ENCODE measurements at regions not wholly inside any gene's neighbourhood (a gene's known extent, or its start where the extent isn't known, plus 50 kb on each side); places are given as distances from the start of the nearest gene placed in this dataset.

DNA sequence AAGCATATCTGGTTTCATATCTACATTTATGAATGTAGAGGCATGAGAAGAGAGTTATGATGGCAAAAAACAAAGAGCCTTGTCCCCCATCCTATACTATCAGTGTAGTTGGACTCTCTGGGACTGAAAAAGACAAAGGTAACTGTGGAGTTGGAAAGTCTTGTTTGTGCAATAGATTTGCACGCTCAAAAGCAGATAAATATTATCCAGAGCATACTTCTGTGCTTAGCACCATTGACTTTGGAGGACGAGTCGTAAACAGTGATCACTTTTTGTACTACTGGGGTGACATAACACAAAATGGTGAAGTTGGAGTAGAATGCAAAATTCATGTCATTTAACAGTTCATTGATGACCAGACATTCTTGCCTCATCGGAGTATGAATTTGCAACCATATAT, 85.2 kb upstream of the EGFR start:
- H3K27me3 ChIP-seq (ENCODE audit: control insufficient read depth, low read length), result no peaks in the 10 kb centered on the region
- no peaks in the 10 kb centered on the region for H3K36me3 ChIP-seq (ENCODE audit: control insufficient read depth, low read length)
- H3K9me2 ChIP-seq (replicated peaks; ENCODE audit: control insufficient read depth, low read length), result no peaks in the 10 kb centered on the region
- no peak overlapping the region for H3K4me2 ChIP-seq (ENCODE audit: low read length)
- H3K4me1 ChIP-seq (ENCODE audit: control insufficient read depth, low read length), result no peaks in the 10 kb centered on the region
- no peaks in the 10 kb centered on the region for H3F3A ChIP-seq (ENCODE audit: control insufficient read depth, insufficient read depth)
- no peak overlapping the region for H3K27ac ChIP-seq (ENCODE audit: low read depth, low read length)
- H3K9me3 ChIP-seq (ENCODE audit: control insufficient read depth, insufficient read depth, low read length), result no peaks in the 10 kb centered on the region
- TF ChIP-seq, protein P1, sequence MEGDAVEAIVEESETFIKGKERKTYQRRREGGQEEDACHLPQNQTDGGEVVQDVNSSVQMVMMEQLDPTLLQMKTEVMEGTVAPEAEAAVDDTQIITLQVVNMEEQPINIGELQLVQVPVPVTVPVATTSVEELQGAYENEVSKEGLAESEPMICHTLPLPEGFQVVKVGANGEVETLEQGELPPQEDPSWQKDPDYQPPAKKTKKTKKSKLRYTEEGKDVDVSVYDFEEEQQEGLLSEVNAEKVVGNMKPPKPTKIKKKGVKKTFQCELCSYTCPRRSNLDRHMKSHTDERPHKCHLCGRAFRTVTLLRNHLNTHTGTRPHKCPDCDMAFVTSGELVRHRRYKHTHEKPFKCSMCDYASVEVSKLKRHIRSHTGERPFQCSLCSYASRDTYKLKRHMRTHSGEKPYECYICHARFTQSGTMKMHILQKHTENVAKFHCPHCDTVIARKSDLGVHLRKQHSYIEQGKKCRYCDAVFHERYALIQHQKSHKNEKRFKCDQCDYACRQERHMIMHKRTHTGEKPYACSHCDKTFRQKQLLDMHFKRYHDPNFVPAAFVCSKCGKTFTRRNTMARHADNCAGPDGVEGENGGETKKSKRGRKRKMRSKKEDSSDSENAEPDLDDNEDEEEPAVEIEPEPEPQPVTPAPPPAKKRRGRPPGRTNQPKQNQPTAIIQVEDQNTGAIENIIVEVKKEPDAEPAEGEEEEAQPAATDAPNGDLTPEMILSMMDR (IDR thresholded peaks at IDR 0.05; ENCODE audit: low read depth, low read length, poor library complexity, severe bottlenecking), result no peak
- TF ChIP-seq EZH2phosphoT487 (IDR thresholded peaks at IDR 0.05; ENCODE audit: borderline replicate concordance, low read length), result no peak
- no peaks in the 10 kb centered on the region for H3K79me2 ChIP-seq (ENCODE audit: control insufficient read depth, low read length)
- no peak overlapping the region for H3K4me3 ChIP-seq (ENCODE audit: low read length)
- no peaks in the 10 kb centered on the region for H4K20me1 ChIP-seq (ENCODE audit: control insufficient read depth, insufficient read depth, low read depth, low read length)

DNA sequence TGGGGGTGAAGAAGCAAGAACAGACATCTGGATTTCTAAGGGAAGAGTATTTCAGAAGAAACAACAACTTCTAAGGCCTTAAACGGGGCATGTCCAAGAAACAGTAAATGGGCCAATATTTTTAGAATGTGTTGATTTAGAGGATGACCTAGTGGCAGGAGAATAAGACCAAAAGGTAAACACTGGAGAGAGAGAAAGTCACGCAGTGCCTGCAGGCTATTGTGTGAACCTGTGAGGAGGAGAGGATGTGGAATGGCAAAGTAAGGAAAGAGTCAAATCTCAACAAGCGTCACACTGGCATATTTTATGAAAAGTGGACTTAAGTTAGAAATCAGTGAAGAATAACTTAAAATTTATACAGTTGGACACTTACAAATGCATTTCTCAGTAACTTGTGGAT, 78.1 kb upstream of the EGFR start:
- Histone ChIP-seq H3K9me2 (replicated peaks; ENCODE audit: control insufficient read depth, low read length) (no peaks in the 10 kb centered on the region), H4K20me1 (ENCODE audit: control insufficient read depth, insufficient read depth, low read depth, low read length) (no peaks in the 10 kb centered on the region), H3K4me2 (ENCODE audit: low read length) (no peak overlapping the region), H3K4me3 (ENCODE audit: low read length) (no peak overlapping the region), H3K27me3 (ENCODE audit: control insufficient read depth, low read length) (no peaks in the 10 kb centered on the region), H3K36me3 (ENCODE audit: control insufficient read depth, low read length) (no peaks in the 10 kb centered on the region), H3K9me3 (ENCODE audit: control insufficient read depth, insufficient read depth, low read length) (no peaks in the 10 kb centered on the region), H3K79me2 (ENCODE audit: control insufficient read depth, low read length) (no peaks in the 10 kb centered on the region), H3K4me1 (ENCODE audit: control insufficient read depth, low read length) (no peaks in the 10 kb centered on the region), H3F3A (ENCODE audit: control insufficient read depth, insufficient read depth) (no peaks in the 10 kb centered on the region), H3K27ac (ENCODE audit: low read depth, low read length) (no peak overlapping the region)
- TF ChIP-seq EZH2phosphoT487 (IDR thresholded peaks at IDR 0.05; ENCODE audit: borderline replicate concordance, low read length), result no peak
- TF ChIP-seq, protein P1 (IDR thresholded peaks at IDR 0.05; ENCODE audit: low read depth, low read length, poor library complexity, severe bottlenecking), result no peak

DNA sequence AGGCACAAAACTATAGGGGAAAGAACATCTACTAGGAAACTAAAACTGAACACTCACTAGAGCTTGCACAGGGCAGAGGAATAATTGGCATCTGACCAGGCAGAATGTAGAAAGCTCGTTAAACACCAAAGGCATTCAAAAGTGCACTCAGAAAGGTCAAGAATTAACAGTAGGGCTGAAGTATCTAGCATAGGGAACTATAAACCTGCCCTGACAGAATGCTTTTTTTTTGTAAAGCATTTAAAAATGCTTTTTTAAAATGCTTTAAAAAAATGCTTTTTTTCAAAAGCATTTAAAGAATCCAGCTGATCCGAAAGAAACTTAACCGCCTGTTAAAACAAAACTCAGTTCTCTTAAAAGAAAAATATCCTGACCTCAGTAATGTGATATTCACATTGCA, 74.6 kb upstream of the EGFR start:
- no peaks in the 10 kb centered on the region for H3K27me3 ChIP-seq (ENCODE audit: control insufficient read depth, low read length)
- no peaks in the 10 kb centered on the region for H3K4me1 ChIP-seq (ENCODE audit: control insufficient read depth, low read length)
- H3F3A ChIP-seq (ENCODE audit: control insufficient read depth, insufficient read depth), result no peaks in the 10 kb centered on the region
- no peaks in the 10 kb centered on the region for H3K9me3 ChIP-seq (ENCODE audit: control insufficient read depth, insufficient read depth, low read length)
- H4K20me1 ChIP-seq (ENCODE audit: control insufficient read depth, insufficient read depth, low read depth, low read length), result no peaks in the 10 kb centered on the region
- H3K9me2 ChIP-seq (replicated peaks; ENCODE audit: control insufficient read depth, low read length), result no peaks in the 10 kb centered on the region
- H3K4me3 ChIP-seq (ENCODE audit: low read length), result no peak overlapping the region
- no peak overlapping the region for H3K4me2 ChIP-seq (ENCODE audit: low read length)
- H3K79me2 ChIP-seq (ENCODE audit: control insufficient read depth, low read length), result no peaks in the 10 kb centered on the region
- no peaks in the 10 kb centered on the region for H3K36me3 ChIP-seq (ENCODE audit: control insufficient read depth, low read length)
- H3K27ac ChIP-seq (ENCODE audit: low read depth, low read length), result no peak overlapping the region
- TF ChIP-seq EZH2phosphoT487 (IDR thresholded peaks at IDR 0.05; ENCODE audit: borderline replicate concordance, low read length), result no peak
- TF ChIP-seq, protein P1 (IDR thresholded peaks at IDR 0.05; ENCODE audit: low read depth, low read length, poor library complexity, severe bottlenecking), result no peak

DNA sequence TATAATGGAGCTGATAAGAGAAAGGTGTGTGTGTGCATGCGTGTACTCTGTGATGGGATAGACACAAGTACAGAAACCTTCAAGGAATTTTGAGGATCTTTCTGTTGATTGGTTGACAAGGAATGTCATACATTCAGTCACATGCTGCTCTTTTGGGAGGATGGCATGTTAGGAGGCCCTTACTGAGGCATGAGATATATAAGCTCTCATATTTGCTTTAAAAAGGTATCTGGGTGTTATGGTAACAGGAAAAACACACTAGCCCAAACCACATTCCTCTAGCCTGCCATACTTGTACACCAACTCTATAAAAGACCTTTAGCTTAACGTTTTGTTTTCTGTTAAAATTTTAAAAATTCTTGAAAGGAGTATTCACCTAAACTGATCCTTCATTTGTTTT, 72.5 kb upstream of the EGFR start:
- H4K20me1 ChIP-seq (ENCODE audit: control insufficient read depth, insufficient read depth, low read depth, low read length), result no peaks in the 10 kb centered on the region
- H3F3A ChIP-seq (ENCODE audit: control insufficient read depth, insufficient read depth), result no peaks in the 10 kb centered on the region
- H3K9me2 ChIP-seq (replicated peaks; ENCODE audit: control insufficient read depth, low read length), result no peaks in the 10 kb centered on the region
- no peaks in the 10 kb centered on the region for H3K4me1 ChIP-seq (ENCODE audit: control insufficient read depth, low read length)
- H3K27ac ChIP-seq (ENCODE audit: low read depth, low read length), result no peak overlapping the region
- H3K4me2 ChIP-seq (ENCODE audit: low read length), result no peak overlapping the region
- no peak overlapping the region for H3K4me3 ChIP-seq (ENCODE audit: low read length)
- no peaks in the 10 kb centered on the region for H3K36me3 ChIP-seq (ENCODE audit: control insufficient read depth, low read length)
- no peaks in the 10 kb centered on the region for H3K79me2 ChIP-seq (ENCODE audit: control insufficient read depth, low read length)
- H3K9me3 ChIP-seq (ENCODE audit: control insufficient read depth, insufficient read depth, low read length), result no peaks in the 10 kb centered on the region
- no peaks in the 10 kb centered on the region for H3K27me3 ChIP-seq (ENCODE audit: control insufficient read depth, low read length)
- TF ChIP-seq, protein P1 (IDR thresholded peaks at IDR 0.05; ENCODE audit: low read depth, low read length, poor library complexity, severe bottlenecking), result no peak
- TF ChIP-seq EZH2phosphoT487 (IDR thresholded peaks at IDR 0.05; ENCODE audit: borderline replicate concordance, low read length), result no peak
